ENCODE measurements at regions not wholly inside any gene's neighbourhood (a gene's known extent, or its start where the extent isn't known, plus 50 kb on each side); places are given as distances from the start of the nearest gene placed in this dataset.

DNA sequence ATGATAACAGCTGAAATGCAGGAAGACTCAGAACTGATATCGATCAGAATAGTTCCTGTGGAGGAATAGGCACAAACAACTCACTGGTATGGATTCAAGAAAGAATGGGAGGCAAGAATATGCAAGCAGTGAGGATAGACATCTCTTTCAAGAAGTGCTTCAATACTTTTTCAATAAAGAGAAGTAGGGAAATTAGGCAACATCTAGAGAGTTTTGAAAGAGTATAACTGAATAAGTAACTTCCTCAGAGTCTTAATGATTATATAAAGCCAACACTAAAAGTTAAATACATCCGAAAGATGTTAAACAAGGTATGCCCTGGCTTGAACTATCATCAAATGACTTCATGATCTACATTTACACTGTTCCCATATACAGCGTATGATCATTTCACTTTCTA is 1443.0 kb downstream of the PCDH7 start:
- in situ Hi-C loops (cut with HindIII; ENCODE audit: low sequenced_read_pairs): no loop called here
- no peak for DNase-seq (ENCODE audit: low spot score)

DNA sequence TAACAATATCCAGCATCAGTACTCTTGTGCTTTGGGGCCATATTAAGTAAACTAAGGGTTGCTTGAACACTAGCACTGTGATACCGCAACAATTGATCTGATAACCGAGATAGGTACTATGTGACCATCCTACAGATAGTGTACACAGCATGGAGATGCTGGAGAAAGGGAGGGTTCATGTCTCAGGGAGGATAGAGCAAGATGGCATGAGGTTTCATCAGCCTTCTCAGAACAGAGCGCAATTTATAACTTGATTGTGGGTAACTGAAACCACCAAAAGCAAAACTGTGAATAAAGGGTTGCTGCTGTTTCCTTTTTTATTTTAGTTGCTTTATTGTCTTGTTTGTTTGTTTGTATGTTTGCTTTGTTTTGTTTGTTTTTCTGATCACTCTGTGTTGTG is 1449.7 kb downstream of the PCDH7 start:
- no peak for DNase-seq (ENCODE audit: low spot score)
- in situ Hi-C loops (cut with HindIII; ENCODE audit: low sequenced_read_pairs): no loop called here

DNA sequence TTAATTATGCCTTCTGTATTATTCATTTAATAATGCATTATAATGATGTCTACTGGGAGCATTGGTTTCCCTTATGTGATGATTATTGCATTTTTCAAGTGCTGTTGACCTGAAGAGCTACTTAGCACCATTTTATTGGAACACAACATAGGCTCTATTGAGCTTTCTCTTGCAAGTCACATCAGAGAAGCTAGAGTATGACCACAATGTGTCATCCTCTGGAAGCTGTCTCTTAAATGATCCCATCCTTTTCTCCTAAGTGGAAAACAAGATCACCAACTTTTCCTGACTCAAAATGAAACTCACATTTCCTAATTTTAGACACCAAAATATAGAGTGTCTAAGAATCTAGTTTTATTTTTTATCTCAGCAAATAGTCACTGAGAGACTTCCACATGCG is 1451.9 kb downstream of the PCDH7 start:
- no peak for DNase-seq (ENCODE audit: low spot score)
- in situ Hi-C loops (cut with HindIII; ENCODE audit: low sequenced_read_pairs): no loop called here

DNA sequence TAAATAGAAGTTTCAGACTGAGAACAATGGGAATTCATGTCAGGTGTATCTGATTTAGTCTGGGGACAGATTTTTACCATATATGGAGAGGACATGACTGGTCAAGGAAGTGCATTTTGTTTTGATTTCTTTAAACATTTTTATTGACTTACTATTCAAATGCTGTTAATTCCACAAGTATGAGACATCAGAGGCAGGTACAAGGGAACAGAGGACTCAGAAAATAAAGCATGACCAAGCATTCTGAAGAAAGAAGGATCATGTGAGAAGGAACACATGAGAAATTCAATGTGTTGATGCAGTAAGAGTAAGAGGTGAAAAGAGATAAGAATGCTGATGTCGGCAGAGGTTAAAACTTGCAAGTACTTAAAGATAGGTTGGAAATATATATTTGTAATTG is 1452.6 kb downstream of the PCDH7 start:
- no peak for DNase-seq (ENCODE audit: low spot score)
- in situ Hi-C loops (cut with HindIII; ENCODE audit: low sequenced_read_pairs): no loop called here

DNA sequence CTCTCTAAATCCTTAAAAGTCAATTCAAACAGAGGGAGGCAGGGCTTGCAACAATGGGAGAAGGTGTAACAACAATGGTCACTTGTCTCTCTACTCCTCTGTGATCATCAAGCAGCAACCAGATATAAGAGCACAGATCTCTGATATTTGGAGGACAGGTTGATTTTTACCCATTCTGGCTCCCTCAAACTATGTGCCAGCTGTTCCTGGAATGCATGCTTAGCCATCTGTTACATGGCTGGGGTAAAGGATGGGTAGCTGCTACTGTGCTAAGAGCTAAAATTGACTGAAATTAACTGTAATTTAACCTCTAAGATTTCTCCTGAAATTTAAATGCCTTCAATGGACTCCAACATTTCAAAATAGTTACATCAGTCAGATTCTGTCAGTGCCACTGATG is 1459.9 kb downstream of the PCDH7 start:
- in situ Hi-C loops (cut with HindIII; ENCODE audit: low sequenced_read_pairs): no loop called here
- DNase-seq (ENCODE audit: low spot score): no peak

DNA sequence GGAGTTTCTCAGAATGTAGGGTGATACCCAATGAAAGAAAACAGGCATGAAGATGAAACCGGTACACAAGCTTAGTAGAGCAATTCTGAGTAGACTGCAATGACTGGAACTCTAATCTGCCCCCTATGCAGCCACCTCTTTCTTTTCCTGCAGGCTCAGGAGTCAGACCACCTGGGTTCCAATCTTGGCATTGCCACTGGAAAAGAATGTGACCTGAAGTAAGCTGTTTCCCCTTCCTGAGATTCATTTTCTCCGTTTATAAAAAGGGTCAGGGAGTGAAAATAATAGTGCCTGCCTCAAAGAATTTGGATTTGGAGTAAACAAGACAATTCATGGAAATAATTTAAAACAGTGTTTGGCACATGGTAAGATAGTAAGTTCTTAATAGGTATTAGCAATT is 1464.0 kb downstream of the PCDH7 start:
- no peak for DNase-seq (ENCODE audit: low spot score)
- in situ Hi-C loops (cut with HindIII; ENCODE audit: low sequenced_read_pairs): no loop called here

DNA sequence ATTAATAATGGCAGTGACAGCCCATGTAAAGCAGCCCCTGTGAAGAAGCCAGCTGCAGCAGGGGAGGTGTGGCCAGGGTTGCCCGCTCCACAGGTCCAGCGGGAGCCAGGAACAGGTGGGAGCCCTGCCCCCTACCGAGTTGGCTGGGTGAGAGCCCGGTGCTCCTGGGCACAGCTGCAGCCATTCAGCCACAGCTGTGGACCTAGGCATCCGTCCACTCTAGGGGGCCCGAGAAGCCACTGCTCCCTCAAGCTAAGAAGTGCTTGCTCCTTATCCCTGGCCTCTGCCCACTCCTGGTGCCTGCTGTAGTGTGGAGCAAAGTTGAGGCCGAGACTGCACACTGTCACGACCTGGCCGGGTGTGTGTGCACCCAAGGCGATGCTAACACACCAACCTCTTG is 1469.0 kb downstream of the PCDH7 start:
- no peak for DNase-seq (ENCODE audit: low spot score)
- in situ Hi-C loops (cut with HindIII; ENCODE audit: low sequenced_read_pairs): no loop called here

DNA sequence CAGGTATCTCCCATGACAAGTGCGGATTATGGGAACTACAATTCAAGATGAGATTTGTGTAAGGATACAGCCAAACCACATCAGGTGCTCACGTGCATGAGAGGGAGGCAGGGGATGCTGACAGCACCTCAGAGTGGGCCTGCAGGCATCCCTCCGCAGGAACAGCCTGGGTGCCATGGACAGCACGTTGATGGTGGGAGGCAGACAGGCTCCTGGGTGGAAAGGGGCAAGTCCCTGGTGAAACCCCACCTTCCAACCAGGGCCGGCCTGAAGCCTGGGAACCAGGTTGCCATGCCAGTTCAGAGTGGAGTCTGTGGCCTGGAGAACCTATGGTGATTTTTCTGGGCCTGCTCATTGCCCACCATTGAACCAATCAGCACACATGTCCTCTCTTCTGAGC is 1469.6 kb downstream of the PCDH7 start:
- in situ Hi-C loops (cut with HindIII; ENCODE audit: low sequenced_read_pairs): no loop called here
- DNase-seq (ENCODE audit: low spot score): no peak

DNA sequence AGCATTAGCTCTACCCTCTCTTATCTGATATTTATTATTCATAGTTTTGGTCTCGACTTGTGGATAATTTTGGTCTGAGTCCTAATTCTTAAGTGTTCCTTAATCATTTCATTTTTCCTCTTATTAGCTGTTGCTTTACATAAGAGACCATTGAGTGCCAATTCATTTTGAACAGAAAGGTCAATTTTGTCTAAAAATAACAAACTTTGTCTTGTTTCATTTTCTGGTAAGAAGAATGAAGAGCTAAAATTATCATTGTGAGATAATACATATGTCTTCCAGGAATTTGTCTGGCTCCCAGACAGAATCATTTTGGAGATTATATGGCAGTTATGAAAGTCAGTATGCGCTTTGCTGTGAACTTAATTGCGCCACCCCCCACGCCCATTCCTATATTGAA is 1471.8 kb downstream of the PCDH7 start:
- DNase-seq (ENCODE audit: low spot score): no peak
- in situ Hi-C loops (cut with HindIII; ENCODE audit: low sequenced_read_pairs): no loop called here

DNA sequence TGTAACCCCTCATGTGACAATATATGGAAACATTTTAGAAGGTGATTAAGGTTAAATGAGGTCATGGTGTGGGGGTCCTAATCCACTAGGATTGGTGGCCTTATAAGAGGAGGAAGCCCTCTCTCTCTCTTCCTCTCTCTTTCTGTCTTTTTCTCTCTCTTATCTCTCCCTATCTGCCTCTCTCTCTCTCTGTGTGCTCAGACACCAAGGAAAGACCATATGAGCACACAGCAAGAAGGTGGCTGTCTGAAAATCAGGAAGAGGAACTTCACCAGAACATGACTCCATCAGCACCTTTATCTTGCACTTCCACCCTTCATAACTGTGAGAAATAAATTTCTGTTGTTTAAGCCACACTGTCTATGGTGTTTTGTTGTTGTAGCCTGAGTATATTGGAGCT is 1472.2 kb downstream of the PCDH7 start:
- in situ Hi-C loops (cut with HindIII; ENCODE audit: low sequenced_read_pairs): no loop called here
- DNase-seq (ENCODE audit: low spot score): no peak

DNA sequence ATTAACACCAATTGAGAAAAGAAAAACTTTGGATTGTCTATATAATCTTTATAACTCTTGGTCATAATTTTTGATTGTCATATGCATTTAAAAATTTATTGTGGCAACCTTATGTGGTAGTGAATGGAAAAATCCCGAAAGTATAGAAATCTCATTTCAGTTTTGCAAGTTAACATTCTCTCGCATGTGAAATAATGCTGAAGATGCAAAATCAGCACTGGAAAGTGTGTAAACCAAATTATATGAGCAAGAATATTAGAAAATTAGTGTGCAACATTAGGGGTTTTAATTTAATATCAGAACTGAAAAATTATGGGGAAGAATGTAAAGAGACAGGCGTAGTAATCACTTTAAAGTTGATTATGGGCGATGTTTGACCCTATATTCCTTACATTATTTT is 1472.8 kb downstream of the PCDH7 start:
- no peak for DNase-seq (ENCODE audit: low spot score)
- in situ Hi-C loops (cut with HindIII; ENCODE audit: low sequenced_read_pairs): no loop called here

DNA sequence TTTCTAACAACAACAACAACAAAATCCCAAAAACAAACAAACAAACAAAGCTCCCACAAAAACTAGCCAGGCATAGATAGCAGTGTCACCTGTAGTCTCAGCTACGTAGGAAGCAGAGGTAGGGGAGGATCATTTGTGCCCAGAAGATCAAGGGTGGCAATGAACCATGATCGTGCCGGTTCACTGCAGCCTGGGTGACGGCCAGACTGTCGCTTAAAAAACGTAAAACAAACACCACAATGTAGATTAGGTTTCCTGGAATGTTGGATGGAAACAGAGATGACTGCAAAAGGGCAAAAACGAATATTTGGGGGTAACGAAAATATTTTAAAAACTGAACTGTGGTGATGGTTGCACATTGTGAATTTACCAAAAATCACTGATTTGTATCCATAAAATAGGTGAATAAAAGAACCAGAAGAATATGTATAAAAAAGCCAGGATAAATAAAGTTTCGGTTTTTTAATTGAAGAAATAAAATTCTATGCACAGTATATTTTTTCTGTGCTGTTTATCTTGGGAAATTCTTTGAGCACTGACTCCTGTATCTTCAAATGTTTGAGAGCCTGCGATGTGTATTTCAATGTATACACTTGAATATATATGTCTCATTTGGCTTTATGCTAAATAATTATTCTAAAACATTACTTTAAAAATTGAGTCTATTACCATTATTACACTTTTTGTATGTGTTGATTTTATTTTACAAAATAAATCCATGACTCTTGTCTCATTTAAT is 1477.0 kb downstream of the PCDH7 start:
- in situ Hi-C loops (cut with HindIII; ENCODE audit: low sequenced_read_pairs): no loop called here
- DNase-seq (ENCODE audit: low spot score): no peak

DNA sequence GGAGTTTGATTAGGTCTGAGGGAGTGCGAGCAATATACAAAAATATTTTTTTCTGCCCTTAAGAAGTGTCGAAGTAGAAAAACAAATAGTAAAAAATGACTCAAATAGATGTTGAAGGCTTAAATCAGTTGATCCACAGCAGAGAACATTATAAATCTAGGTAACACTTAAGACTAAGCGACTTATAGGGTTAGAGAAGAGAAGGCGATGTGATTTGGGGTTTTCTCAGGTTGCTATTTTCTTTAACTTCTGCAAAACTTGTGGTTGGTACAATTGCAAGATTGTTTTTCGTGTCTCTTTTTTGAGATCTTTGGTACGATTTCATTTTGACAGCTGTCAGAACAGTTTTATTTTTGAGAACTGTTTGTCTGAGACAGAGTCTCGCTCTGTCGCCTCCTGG is 1479.5 kb downstream of the PCDH7 start:
- in situ Hi-C loops (cut with HindIII; ENCODE audit: low sequenced_read_pairs): no loop called here
- DNase-seq (ENCODE audit: low spot score): no peak

DNA sequence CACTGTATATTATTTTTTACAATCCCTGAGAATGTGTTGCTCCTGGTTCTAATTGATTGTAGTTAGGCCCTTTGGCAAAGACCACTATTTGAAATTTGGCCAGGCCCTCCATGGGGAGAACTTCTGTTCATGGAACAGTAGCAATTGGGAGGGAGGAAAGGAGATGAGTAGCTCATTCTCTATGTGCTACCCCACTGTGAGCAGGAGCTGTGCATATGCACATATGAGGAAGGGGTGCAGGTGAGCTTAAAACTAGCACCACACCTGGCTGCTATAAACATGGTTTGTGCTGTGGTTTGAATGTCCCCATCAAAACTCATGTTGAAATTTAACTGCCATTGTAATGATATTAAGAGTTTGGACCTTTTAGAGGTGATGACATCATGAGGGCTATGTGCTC is 1483.2 kb downstream of the PCDH7 start:
- in situ Hi-C loops (cut with HindIII; ENCODE audit: low sequenced_read_pairs): no loop called here
- no peak for DNase-seq (ENCODE audit: low spot score)

DNA sequence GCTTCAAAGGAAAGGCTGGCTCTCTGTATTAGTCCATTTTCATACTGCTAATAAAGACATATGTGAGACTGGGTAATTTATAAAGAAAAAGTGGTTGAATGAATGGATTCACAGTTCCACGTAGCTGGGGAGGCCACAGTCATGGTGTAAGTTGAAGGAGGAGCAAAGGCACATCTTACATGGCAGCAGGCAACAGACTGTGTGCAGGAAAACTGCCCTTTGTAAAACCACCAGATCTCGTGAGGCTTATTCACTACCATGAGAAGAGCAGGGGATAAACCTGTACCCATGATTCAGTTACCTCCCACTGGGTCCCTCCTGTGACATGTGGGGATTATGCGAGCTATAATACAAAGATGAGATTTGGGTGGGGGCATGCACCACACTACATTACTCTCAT is 1486.6 kb downstream of the PCDH7 start:
- no peak for DNase-seq (ENCODE audit: low spot score)
- in situ Hi-C loops (cut with HindIII; ENCODE audit: low sequenced_read_pairs): no loop called here

DNA sequence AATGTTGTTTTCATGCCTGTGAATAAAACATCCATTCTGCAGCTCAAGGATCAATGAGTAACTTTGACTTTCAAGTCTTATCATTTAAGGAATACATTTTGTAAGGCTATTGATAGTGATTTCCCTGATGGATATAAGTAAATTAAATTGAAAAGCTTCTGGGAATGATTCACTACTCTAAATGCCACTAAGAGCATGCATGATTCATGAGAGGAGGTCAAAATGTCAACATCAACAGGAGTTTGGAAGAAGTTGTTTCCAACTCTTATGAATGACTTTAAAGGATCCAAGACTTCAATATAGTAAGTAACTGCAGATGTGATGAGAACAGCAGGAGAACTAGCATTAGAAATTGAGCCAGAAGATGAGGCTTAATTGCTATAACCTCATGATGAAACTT is 1487.3 kb downstream of the PCDH7 start:
- in situ Hi-C loops (cut with HindIII; ENCODE audit: low sequenced_read_pairs): no loop called here
- DNase-seq (ENCODE audit: low spot score): no peak

DNA sequence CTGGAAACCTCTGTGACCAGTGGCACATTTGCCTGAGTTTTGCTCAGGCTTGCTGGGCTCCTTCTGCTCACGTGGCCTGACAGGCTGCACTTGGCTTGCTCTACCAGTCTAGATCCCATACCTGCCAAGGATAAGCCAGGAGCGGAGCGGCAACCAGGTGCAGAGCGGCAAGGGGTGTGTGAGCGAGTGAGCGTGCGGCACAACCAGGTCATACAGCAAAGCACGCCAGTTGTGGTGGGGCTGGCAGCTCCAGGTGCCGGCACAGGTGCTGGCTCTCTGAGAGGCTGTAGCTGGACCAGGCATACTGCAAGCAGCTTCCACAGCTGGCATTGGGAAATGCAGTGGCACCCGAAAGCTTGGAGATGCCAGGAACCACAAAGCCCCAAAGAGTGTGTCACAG is 1495.1 kb downstream of the PCDH7 start:
- DNase-seq (ENCODE audit: low spot score): no peak
- in situ Hi-C loops (cut with HindIII; ENCODE audit: low sequenced_read_pairs): no loop called here

DNA sequence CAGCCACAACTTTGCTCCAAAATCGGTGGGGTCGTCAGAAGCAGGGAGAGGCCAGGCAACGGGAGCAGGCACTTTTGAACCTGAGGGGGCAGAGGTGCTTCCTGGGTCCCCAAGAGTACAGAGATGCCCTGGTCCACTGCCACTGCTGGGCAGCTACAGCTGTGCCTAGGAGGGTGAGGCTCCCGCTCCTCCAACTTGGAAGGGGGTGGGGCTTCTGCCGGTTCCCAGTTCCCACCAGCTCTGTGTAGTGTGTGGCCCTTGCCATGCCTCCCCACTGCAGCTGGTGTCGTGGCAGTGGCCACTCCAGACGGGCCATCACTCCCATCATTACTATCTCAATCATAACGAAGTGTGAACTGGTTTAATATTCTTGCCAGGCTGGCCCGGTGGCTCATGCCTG is 1496.3 kb downstream of the PCDH7 start:
- in situ Hi-C loops (cut with HindIII; ENCODE audit: low sequenced_read_pairs): no loop called here

DNA sequence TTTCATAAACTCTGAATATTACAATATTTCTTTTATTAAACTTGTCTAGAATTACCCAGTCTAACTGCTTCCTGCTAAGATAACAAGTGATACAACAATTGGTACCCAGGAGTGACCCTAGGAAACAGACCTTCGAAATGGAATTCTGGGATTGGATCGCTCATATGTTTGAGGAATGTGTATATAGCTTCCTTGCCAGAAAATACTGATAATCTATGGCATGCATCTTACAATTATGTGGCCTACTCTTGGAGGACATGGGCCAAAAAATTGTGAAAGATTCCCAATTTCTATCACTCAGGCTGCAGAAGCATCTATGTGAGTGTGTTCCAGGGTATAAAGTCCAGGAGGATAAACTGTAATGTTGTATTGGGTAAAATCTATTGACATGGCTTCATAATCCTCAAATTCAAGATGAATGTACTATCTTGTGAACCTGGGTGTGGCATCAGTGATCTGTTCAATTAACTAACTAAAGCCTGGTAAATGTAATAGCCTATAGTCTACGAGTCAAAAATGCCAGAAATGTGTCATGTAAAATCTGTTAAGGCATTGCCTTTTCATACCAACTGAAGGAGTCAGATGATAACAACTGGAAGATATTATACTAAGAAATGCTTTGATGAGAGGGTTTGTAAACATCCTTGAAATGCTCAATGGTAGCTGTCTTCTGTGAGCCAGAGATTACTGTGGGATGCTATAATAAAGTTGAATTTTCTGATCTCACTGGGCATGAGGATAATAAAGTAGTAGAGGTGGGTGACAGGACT is 1499.3 kb downstream of the PCDH7 start:
- in situ Hi-C loops (cut with HindIII; ENCODE audit: low sequenced_read_pairs): no loop called here
- no peak for DNase-seq (ENCODE audit: low spot score)

More for the DNA sequence above, 1496.3 kb downstream of the PCDH7 start:
- DNase-seq (ENCODE audit: low spot score): no peak

DNA sequence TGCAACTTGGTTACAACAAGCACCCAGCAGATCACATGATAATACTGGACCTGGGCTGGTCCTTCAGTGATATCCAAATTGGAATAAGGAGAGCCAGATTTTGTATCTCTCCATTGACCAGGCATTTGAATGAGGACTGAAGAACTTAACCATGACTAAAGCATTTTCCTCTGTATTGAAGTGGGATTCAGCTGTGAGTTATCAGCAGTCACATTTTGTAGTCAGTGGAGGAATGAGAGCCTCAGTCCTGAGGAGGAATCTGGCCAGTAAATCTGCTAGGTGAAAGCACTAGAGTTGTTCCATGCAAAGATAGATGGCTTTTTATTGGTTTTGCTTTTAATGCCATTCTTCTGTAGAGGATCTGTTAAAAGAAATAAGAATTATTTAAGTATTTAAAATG is 1506.0 kb downstream of the PCDH7 start:
- no peak for DNase-seq (ENCODE audit: low spot score)
- in situ Hi-C loops (cut with HindIII; ENCODE audit: low sequenced_read_pairs): no loop called here

DNA sequence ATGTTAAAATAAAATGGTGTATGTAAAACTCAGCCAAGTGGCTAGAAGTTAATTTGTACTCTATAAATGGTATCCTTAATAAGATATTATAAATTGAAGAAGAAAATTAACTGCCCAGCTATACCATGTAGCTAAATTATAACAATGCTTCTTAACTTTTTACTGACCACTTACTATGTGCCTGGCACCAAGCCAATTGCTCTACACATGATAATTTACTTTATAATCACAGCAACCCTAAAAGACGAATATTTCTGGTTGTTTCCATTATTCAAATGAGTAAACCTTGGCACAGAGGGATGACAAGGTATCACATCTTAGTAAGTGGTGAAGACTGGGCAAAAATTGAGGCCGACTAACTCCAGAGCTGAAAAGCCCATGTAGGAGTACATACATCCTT is 1506.6 kb downstream of the PCDH7 start:
- DNase-seq (ENCODE audit: low spot score): no peak
- in situ Hi-C loops (cut with HindIII; ENCODE audit: low sequenced_read_pairs): no loop called here

Measured in G401 (cell line).